Fibroblast of mammary gland (primary cell): ENCODE measurements at regions not wholly inside any gene's neighbourhood (a gene's known extent, or its start where the extent isn't known, plus 50 kb on each side); places are given as distances from the start of the nearest gene placed in this dataset.

Experiments used
- DNase-seq: peaks from one replicate; pipeline ENCODE4 v3.0.0-alpha.2; 2010; ENCODE audit warnings: low read depth
- H3K4me3 ChIP-seq: 2 replicates; pipeline ENCODE4 v1.5.1; 2011; ENCODE audit warnings: low read depth, mild to moderate bottlenecking, low read length, moderate library complexity; ENCODE audit not compliant: control insufficient read depth
- TF ChIP-seq, protein P1 (sequence below): conservative IDR thresholded peaks from 2 replicates; pipeline ENCODE4 v1.5.1; 2011; ENCODE audit warnings: low read depth, low read length, inconsistent platforms; ENCODE audit not compliant: control insufficient read depth, insufficient read depth

DNA sequence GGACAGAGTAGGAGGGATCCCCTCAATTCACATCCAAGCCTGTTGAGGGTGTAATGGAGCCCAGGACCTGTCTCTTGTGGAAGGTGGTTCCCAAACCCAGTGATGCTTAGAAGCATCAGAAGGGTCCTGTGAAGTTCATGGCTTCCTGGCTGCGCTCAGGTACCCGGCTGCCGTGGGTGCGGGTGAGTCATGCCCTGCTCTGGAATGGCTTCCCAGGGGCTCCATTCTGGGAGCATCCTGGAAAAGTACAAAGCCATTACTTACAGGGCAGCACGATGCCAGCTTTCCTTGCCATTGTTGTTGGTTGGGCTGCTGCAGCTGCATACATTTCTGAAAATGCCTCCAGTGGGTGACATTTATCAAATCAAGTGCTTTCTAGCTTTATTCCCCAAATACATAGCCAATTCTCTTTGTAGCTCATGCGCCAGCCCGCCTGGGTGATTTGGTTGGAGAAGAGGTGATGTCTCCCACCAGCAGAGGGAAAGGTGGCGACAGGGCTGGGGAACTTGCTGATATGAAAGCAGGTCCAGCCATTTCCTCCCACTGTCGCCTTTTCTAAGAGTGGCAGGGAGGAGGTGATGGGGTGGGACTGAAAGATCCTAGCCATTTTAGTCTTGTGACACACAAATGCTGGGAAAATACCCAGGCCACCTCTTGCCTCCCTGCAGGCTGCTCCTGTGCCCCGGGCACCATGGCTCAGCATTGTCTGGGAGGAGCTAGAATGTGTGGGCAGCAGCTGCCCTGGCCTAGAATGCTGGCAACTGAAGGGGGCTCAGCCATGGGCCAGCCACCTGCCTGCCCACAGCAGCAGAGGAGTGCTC, 65.9 kb upstream of the HPCAL1 start:
- TF ChIP-seq, protein P1, sequence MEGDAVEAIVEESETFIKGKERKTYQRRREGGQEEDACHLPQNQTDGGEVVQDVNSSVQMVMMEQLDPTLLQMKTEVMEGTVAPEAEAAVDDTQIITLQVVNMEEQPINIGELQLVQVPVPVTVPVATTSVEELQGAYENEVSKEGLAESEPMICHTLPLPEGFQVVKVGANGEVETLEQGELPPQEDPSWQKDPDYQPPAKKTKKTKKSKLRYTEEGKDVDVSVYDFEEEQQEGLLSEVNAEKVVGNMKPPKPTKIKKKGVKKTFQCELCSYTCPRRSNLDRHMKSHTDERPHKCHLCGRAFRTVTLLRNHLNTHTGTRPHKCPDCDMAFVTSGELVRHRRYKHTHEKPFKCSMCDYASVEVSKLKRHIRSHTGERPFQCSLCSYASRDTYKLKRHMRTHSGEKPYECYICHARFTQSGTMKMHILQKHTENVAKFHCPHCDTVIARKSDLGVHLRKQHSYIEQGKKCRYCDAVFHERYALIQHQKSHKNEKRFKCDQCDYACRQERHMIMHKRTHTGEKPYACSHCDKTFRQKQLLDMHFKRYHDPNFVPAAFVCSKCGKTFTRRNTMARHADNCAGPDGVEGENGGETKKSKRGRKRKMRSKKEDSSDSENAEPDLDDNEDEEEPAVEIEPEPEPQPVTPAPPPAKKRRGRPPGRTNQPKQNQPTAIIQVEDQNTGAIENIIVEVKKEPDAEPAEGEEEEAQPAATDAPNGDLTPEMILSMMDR: no peak
- DNase-seq: no peak
- no peak overlapping the region for H3K4me3 ChIP-seq

DNA sequence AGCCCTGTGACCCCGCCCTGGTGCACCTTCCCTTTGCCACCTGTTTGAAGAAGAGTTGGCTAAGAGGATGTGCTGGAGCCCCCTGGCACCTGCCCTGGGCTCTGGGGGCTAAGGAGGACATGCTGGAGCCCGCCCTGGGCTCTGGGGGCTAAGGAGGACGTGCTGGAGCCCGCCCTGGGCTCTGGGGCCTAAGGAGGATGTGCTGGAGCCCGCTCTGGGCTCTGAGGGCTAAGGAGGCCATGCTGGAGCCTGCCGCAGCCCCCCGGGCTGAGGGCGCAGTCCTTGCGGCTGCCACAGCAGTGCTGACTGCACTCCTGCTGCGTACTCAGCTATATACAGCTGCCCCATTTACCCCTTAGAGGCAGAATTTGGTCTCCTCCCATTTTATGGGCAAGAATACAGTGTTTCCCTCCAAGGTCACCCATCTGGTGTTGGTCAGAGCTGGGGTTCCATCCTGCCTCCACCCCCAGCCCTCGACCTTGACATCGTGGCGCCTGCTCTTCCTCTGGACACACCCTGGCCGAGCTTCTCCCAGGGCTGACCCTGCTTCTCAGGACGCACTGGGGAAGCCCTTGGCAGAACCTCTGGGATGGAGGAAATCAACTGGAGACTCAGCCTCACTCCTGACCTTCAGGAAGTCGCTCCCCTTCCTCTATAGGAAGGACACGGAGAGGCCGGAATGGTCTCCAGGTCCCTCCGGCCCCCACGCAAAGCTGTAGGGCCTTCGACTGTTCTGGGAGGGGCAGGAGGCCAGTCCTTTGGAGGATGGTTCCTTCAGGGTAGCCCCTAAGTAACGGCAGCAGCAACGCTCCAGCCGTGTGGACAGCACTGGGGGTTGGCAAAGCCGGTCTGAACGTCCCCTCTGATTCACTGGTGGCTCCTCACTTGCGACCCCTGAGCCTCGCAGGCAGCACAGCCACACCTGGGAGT, 65.0 kb upstream of the HPCAL1 start:
- TF ChIP-seq, protein P1: no peak
- no peak for DNase-seq
- H3K4me3 ChIP-seq: no peak overlapping the region

DNA sequence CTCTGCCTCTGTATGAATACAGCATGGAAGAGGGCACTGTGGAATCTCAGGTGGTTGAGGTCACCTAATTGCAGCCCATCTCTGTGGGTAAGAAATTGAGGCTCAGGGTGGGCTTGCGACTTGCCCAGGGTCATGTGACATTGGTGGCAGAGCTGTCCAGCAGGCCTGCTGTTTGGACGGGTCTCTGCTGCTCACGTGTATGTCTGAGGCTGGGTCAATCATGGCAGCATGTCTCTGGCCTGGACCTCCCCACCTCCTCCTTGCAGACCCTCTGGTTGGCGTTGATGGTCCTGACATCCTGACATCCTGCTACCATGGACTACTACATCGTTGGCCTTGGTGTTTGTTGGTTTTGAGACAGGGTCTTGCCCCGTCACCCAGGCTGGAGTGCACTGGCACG, 64.3 kb upstream of the HPCAL1 start:
- no peak overlapping the region for H3K4me3 ChIP-seq
- DNase-seq: no peak
- TF ChIP-seq, protein P1: no peak

DNA sequence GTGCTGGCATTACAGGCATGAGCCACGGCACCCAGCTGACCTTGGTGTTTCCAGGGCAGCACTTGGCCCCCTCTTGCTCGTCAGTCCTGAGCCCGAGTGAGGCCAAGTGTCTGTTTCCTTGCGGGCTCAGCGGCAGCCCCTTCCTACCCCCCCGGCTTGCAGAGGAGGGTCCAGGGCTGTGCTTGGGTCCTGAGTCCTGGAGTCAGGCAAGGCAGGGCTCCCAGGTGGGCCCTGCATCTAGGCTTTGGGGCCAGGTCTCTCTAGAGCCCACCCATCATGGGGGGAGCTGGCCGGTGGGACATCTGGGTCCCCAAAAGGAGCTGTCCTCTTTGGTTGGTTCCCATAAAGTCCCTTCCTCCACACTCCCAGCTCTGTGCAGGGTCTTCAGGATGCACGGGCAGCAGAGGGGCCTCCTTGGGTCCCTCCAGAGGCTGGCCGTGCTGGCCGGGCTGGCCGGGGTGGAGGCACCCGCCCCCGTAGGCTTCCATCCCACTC, 63.7 kb upstream of the HPCAL1 start:
- H3K4me3 ChIP-seq: no peak overlapping the region
- TF ChIP-seq, protein P1: no peak
- DNase-seq: no peak

DNA sequence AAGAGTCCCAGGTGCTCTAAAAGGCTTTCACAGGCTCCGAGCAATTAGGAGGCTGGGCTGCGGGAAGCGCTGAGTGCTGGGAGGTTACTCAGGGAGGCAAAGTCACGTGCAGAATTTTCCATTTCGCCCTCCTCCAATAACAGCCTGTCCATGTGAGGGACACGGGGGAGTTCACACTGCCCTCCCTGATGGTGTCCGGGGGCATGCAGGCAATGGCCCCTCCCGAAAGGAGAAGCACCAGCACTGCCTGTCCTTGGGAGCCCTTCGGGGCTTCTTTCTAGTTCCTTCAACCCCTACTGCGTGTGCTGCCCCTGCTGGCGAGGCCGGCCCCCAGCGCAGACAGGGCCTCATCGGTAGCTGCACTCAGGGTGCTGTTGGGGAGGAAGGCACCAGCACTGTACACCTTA, 63.1 kb upstream of the HPCAL1 start:
- DNase-seq: no peak
- no peak overlapping the region for H3K4me3 ChIP-seq
- TF ChIP-seq, protein P1: no peak

DNA sequence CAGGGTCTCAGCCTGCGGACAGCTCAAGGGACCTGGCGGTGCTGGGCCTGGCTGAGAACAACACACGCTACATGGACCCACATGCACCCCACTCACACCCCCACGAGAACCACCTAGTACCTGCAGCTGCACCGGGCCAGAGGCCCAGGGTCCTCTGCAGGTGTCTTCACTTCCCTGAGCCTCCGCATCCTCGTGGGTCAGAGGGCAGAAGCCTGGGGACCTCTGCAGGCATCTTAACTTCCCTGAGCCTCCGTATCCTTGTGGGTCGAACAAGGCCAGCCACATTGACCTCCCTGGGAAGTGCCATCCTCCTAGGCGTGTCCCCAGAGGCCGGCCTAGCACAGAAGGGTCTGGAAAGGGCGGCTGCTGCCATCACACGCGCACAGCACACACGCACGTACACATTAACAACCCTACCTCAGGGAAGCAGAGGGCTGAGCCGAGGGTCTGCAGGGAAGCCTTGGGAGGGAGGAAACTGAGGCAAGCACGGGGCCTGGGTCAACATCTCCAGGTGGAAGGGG, 62.5 kb upstream of the HPCAL1 start:
- H3K4me3 ChIP-seq: no peak overlapping the region
- TF ChIP-seq, protein P1: no peak
- no peak for DNase-seq
